ENCODE measurements at regions not wholly inside any gene's neighbourhood (a gene's known extent, or its start where the extent isn't known, plus 50 kb on each side); places are given as distances from the start of the nearest gene placed in this dataset.

DNA sequence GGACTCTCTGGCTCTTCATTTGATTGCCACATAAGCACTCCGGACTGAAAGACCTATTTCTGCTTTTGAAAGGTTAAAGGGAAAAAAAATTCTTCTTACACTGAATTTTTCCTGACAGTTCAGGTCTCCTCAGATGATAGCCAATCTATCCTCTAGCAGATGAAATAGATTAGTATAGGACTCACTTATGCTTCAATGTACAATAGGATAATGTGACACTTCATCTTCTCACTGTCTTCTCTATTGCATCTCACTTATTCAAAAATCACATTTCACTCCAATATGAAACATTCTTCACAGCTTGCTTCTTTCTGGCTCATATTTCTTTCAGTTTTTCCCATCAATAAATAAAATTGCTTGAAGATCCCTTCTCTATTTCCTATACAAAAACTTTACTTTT lies 860.9 kb upstream of the SLITRK6 start:
- intact Hi-C loops (cut with micrococcal nuclease) = no loop called here
- no peaks in the 10 kb centered on the region for H3K4me1 Mint-ChIP-seq
- peaks cover 9% of the 10 kb centered on the region for H3K9me3 Mint-ChIP-seq
- H3K4me3 Mint-ChIP-seq = no peak overlapping the region
- DNase-seq = no peak
- no peak overlapping the region for H3K27ac Mint-ChIP-seq
- no peaks in the 10 kb centered on the region for H3K36me3 Mint-ChIP-seq (ENCODE audit: low read depth)
- H3K27me3 Mint-ChIP-seq = no peaks in the 10 kb centered on the region

DNA sequence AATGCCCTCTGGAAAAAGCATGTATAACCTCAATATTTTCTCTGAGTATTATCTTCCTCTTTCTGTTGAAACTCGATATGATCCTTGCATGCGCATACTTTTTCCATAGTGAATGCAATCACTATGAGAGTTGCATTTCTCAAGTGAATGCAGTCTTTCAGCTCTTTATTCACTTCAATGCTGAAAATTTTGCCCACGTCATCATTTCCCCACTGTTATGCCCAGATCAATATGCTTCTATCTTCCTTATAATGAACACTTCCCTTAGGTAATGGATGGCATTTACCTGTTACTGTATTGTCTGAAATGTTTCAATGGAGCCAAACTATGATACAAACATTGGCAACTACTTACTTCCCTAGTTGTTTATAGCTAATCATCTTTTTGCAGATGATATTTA lies 866.6 kb upstream of the SLITRK6 start:
- no peak for DNase-seq
- H3K27ac Mint-ChIP-seq = no peak overlapping the region
- intact Hi-C loops (cut with micrococcal nuclease) = no loop called here
- peaks cover 9% of the 10 kb centered on the region for H3K9me3 Mint-ChIP-seq
- H3K36me3 Mint-ChIP-seq (ENCODE audit: low read depth) = no peaks in the 10 kb centered on the region
- no peaks in the 10 kb centered on the region for H3K4me1 Mint-ChIP-seq
- H3K27me3 Mint-ChIP-seq = no peaks in the 10 kb centered on the region
- no peak overlapping the region for H3K4me3 Mint-ChIP-seq

DNA sequence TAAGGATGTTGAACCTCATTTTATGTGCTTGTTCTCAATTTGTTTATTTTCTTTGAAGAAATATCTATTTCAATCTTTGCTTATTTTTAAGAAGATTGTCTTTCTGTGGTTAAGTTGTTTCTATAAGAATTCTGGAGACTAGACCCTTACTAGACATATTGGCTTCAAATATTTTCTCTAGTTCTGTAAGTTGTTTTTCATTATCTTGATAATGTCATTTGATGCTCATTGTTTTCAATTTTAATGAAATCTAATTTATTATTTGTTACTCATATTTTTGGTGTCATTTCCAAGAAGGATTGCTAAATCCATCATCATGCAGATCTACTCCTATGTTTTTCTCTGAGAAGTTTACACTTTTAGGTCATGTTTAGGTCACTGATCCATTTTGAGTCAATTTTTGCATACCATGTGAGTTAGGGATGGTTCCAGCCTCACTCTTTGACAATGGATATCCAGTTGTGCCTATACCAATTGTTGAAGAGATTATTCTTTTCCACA lies 874.8 kb upstream of the SLITRK6 start:
- DNase-seq = no peak
- no peaks in the 10 kb centered on the region for H3K27me3 Mint-ChIP-seq
- no peak overlapping the region for H3K27ac Mint-ChIP-seq
- H3K9me3 Mint-ChIP-seq = peaks cover 6% of the 10 kb centered on the region
- intact Hi-C loops (cut with micrococcal nuclease) = no loop called here
- no peaks in the 10 kb centered on the region for H3K36me3 Mint-ChIP-seq (ENCODE audit: low read depth)
- no peak overlapping the region for H3K4me3 Mint-ChIP-seq
- H3K4me1 Mint-ChIP-seq = no peaks in the 10 kb centered on the region

DNA sequence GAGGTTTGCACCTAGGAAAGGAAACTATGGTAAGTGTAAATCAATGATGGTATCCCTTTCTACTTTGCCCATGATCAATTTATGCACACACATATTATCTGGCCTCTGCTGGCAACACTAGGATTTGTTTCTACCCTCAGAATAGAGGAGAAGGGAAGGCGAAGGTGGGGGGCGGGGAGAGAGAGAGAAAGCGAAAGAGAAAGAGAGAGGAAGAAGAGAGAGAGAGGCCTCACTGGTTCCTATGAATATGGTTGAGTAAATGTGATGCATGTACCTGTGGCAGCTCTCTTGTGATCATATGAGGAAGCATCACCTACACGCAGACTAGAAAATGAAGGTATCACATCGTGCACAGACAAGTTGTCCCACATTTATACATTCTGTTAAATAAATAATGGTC lies 882.0 kb upstream of the SLITRK6 start:
- Mint-ChIP-seq H3K36me3 (ENCODE audit: low read depth) (no peaks in the 10 kb centered on the region), H3K27me3 (no peaks in the 10 kb centered on the region), H3K4me3 (no peak overlapping the region), H3K4me1 (no peaks in the 10 kb centered on the region), H3K9me3 (peaks cover 3% of the 10 kb centered on the region), H3K27ac (no peak overlapping the region)
- DNase-seq = no peak
- intact Hi-C loops (cut with micrococcal nuclease) = no loop called here

DNA sequence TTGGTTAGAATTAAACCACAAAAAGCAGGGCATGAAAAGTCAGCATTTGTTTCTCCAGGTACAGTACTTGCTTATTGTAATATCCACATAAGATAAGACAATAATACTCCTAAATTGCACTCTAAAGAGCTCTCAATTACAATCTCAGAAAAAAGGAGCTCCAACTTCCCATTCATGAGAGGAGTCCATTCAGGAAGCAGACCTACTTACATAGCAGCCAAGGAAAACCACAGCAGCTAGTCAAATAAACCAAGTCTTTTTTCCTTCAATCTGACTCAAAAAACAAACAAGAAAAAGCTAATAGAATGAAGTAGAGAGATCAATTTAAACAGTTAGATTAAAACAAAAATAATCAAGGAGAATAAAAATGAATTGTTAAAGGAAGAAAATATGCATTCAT lies 885.2 kb upstream of the SLITRK6 start:
- DNase-seq = no peak
- intact Hi-C loops (cut with micrococcal nuclease) = no loop called here
- Mint-ChIP-seq H3K27me3 (no peaks in the 10 kb centered on the region), H3K4me1 (no peaks in the 10 kb centered on the region), H3K9me3 (peaks cover 3% of the 10 kb centered on the region), H3K36me3 (ENCODE audit: low read depth) (no peaks in the 10 kb centered on the region), H3K4me3 (no peak overlapping the region), H3K27ac (no peak overlapping the region)

DNA sequence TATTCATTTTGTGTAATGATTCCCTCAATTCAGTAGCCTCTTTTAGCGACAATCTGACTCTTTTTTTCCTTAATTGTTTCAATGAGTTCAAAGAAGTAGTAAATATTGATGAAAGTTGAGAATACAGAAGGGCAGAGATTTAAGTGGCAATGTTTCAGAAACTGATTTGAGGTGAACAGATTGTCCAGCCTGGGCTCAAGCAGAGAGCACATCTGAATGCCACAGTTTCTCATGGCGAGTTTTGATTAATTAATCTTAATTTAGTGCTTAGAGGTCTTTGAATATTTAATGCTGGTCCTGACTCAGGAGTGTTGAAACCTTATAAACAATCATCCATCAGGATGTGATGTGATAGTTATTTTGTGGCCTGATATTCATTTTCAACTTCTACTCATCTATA lies 890.7 kb upstream of the SLITRK6 start:
- no peaks in the 10 kb centered on the region for H3K36me3 Mint-ChIP-seq (ENCODE audit: low read depth)
- intact Hi-C loops (cut with micrococcal nuclease) = no loop called here
- H3K27me3 Mint-ChIP-seq = no peaks in the 10 kb centered on the region
- no peak overlapping the region for H3K27ac Mint-ChIP-seq
- no peak overlapping the region for H3K4me3 Mint-ChIP-seq
- H3K4me1 Mint-ChIP-seq = no peaks in the 10 kb centered on the region
- no peak for DNase-seq
- H3K9me3 Mint-ChIP-seq = no peaks in the 10 kb centered on the region

DNA sequence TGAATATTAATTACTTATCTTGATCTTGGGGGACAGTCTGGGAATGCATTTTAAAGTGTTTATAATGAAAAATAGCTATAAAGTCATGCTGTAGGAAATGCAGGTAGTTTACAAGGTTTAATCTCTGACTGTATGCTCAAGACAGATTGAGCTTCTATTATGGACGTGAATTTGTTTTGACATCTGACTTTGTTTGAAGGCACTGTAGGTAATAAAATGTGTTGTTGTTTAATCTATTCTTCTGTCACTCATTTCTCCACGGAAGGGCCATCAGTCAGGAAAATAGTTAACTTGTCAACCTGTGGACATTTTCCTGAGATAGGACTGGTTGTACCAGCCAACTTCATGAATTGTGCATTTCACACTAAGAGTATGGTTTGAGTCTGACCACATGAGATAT lies 893.1 kb upstream of the SLITRK6 start:
- Mint-ChIP-seq H3K4me3 (no peak overlapping the region), H3K27me3 (no peaks in the 10 kb centered on the region), H3K4me1 (no peaks in the 10 kb centered on the region), H3K9me3 (no peaks in the 10 kb centered on the region), H3K36me3 (ENCODE audit: low read depth) (no peaks in the 10 kb centered on the region), H3K27ac (no peak overlapping the region)
- DNase-seq = no peak
- intact Hi-C loops (cut with micrococcal nuclease) = no loop called here

DNA sequence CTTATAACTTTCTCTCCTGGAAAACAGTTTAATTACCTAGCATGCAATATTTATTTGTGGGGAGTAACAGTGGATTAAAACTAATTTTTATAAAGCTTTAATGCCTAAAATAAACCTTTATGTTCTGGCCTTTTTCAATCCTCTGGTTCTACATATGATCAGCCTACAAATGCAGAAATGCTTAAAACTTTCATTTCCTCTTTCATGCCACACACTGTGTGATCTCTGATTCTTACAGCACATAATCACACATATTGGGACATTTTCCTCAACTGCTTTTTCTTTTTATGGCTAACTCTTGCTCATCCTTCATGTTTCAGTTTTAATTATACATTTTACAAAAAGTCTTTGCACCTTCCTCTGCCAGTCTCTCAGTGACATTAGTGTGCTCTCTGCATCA lies 910.8 kb upstream of the SLITRK6 start:
- Mint-ChIP-seq H3K36me3 (ENCODE audit: low read depth) (no peaks in the 10 kb centered on the region), H3K4me3 (no peak overlapping the region), H3K27ac (no peak overlapping the region), H3K9me3 (no peaks in the 10 kb centered on the region), H3K27me3 (no peaks in the 10 kb centered on the region), H3K4me1 (no peaks in the 10 kb centered on the region)
- intact Hi-C loops (cut with micrococcal nuclease) = no loop called here
- no peak for DNase-seq

DNA sequence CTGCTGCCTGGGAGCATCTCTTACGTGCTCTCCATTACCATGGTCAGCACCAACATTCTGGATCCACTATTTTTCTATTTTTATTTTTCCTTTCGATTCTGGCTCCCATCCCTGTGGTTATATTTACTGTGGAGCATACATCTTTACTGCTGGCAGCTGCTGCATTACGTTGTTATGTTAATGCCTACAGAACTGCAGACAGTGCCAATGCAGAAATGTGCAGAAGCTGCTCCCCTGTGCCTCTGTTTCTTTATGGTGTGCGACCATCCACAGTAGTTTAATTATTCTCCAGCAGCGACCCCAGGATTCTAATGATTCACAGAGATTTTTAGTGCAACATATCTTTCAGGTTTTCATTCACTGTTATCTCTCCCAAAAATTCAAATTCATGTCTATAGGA lies 911.7 kb upstream of the SLITRK6 start:
- DNase-seq = no peak
- H3K27ac Mint-ChIP-seq = no peak overlapping the region
- H3K9me3 Mint-ChIP-seq = no peaks in the 10 kb centered on the region
- H3K36me3 Mint-ChIP-seq (ENCODE audit: low read depth) = no peaks in the 10 kb centered on the region
- H3K4me3 Mint-ChIP-seq = no peak overlapping the region
- H3K27me3 Mint-ChIP-seq = no peaks in the 10 kb centered on the region
- intact Hi-C loops (cut with micrococcal nuclease) = no loop called here
- H3K4me1 Mint-ChIP-seq = no peaks in the 10 kb centered on the region

DNA sequence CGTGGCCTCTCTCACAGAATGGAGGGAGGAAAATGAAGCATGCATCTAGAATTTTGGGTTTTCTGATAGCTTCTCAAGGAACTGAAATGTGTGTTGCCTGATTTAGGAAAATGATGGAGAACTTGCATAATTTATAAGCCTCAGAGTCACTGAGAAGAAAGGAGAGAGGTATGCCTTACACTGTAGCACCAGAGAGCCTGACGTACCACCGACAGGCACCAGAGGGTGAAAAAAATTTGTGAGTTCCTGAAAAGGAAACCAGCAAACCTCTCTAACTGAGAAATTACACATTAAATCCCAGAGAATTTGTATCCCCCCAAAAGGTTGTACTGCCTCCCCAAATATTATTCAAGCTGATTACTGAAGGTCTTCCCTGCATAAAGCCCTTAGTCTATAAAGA lies 915.3 kb upstream of the SLITRK6 start:
- no peak for DNase-seq
- intact Hi-C loops (cut with micrococcal nuclease) = no loop called here
- no peak overlapping the region for H3K27ac Mint-ChIP-seq
- no peak overlapping the region for H3K4me3 Mint-ChIP-seq
- H3K36me3 Mint-ChIP-seq (ENCODE audit: low read depth) = no peaks in the 10 kb centered on the region
- H3K9me3 Mint-ChIP-seq = peaks cover 5% of the 10 kb centered on the region
- H3K4me1 Mint-ChIP-seq = no peaks in the 10 kb centered on the region
- no peaks in the 10 kb centered on the region for H3K27me3 Mint-ChIP-seq

DNA sequence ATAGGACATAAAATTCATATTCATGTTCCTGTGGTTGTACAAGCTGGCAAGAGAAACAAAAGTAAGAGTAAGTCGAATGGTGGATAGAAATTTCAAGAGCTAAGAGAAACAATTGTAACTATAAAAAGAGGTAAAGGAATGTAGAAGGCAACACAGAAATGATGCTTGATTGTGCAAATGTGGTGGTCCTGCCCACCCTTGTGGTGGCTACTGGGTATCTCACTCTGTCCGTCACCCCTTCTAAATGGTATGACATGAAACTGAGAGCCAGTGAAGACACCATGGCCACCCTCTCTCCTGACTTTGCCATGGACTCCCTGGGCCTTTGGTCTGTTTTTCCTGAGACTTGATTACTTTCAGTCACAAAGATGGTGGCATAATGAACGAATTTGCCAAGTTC lies 925.9 kb upstream of the SLITRK6 start:
- Mint-ChIP-seq H3K4me3 (no peak overlapping the region), H3K4me1 (no peaks in the 10 kb centered on the region), H3K36me3 (ENCODE audit: low read depth) (no peaks in the 10 kb centered on the region), H3K27me3 (no peaks in the 10 kb centered on the region), H3K27ac (no peak overlapping the region), H3K9me3 (peaks cover 3% of the 10 kb centered on the region)
- intact Hi-C loops (cut with micrococcal nuclease) = no loop called here
- no peak for DNase-seq

DNA sequence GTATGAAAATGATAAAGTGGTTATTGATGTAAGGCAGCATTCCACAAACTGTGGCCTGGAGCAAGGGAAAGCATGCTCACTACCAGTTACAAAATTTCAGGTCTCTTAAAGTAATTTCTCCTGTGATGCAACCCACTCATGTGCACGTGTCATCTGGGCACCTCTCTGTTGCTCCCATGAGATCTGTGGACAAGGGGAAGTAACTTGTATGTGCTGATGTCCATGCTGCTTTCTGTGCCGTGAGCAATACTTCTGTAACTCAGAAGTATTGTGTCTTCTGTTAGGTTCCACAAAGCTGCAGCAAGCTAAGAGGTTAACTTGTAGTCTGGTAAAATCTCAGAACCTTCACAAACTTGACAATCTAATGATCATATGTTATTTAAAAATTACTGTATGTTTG lies 930.0 kb upstream of the SLITRK6 start:
- Mint-ChIP-seq H3K36me3 (ENCODE audit: low read depth) (no peaks in the 10 kb centered on the region), H3K27ac (no peak overlapping the region), H3K27me3 (no peaks in the 10 kb centered on the region), H3K4me1 (no peaks in the 10 kb centered on the region), H3K9me3 (peaks cover 6% of the 10 kb centered on the region), H3K4me3 (no peak overlapping the region)
- DNase-seq = no peak
- intact Hi-C loops (cut with micrococcal nuclease) = no loop called here

DNA sequence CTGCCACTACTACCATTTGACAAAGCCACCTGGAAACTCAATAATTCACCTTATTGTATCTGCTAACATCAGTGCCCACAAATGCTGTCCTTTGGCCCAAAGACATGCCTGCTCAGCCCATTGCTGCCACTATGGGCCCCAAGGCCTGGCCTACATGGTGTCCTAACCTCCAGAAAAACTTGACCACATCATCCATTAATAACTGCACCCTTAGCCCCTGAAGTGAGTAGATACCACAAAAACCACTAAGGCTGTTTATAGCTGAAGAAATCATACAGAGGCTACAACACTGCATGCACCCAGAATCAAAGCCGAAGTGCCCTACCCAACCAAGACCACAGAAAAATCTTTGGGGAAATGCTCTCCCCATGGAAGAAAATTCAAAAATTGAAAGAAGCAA lies 932.8 kb upstream of the SLITRK6 start:
- Mint-ChIP-seq H3K9me3 (peaks cover 6% of the 10 kb centered on the region), H3K4me3 (no peak overlapping the region), H3K36me3 (ENCODE audit: low read depth) (no peaks in the 10 kb centered on the region), H3K27me3 (no peaks in the 10 kb centered on the region), H3K27ac (no peak overlapping the region), H3K4me1 (no peaks in the 10 kb centered on the region)
- DNase-seq = no peak
- intact Hi-C loops (cut with micrococcal nuclease) = no loop called here

DNA sequence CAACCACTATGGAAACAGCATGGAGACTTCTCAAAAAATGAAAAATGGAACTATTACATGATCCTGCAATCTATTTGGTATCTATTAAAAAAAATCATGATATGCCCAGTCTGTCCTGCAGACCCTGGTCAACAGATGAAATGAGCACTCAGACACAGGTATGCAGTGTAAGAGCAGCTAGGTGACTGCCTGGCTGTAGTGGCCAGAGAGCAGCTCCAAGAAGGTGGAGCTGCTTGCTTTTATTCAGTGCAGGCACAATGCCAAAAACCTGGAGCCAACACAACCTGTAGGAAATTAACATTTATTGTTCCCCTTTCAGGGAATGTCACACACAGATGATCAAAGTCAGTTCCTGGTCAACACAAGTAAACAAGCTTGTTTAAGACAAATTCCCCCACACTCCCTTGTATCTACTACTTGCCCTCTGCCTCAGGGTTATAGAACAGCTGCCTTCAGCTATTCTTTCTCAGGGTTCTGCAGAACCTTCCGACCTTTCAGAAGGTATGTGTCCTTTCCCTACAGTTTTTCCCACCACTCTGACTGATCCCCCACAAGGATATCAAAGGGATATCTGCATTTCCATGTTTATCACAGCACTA lies 933.7 kb upstream of the SLITRK5 start:
- Mint-ChIP-seq H3K4me1 (no peaks in the 10 kb centered on the region), H3K9me3 (peaks cover 6% of the 10 kb centered on the region), H3K27ac (no peak overlapping the region), H3K4me3 (no peak overlapping the region), H3K27me3 (no peaks in the 10 kb centered on the region), H3K36me3 (ENCODE audit: low read depth) (no peaks in the 10 kb centered on the region)
- no peak for DNase-seq
- intact Hi-C loops (cut with micrococcal nuclease) = no loop called here

DNA sequence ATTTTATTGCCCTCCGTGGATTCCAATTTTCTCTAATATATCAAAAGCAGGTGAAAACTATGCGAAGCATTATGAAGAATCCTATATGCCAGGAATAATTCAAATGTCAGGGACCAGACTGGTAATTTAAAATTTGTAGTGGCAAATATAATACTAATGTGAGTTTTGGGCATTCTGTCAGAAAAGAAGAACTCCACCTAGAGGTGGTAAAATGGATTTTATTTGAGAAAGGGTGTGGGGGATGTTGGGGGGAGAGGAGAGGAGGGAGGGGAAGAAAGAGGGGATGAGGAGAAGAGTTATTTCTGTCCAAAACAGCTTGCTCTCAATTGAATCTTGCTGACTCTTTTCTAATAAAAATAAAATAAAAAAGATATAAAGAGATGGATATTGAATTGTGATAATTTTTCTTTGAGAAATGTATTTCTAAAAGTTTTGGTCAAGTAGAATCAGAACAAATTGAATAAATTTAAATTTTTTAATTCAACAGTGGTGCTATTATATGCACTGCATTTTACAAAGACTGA lies 929.3 kb upstream of the SLITRK5 start:
- no peak for DNase-seq
- H3K27me3 Mint-ChIP-seq = no peaks in the 10 kb centered on the region
- H3K4me1 Mint-ChIP-seq = no peaks in the 10 kb centered on the region
- H3K9me3 Mint-ChIP-seq = no peaks in the 10 kb centered on the region
- H3K27ac Mint-ChIP-seq = no peak overlapping the region
- no peaks in the 10 kb centered on the region for H3K36me3 Mint-ChIP-seq (ENCODE audit: low read depth)
- no peak overlapping the region for H3K4me3 Mint-ChIP-seq
- intact Hi-C loops (cut with micrococcal nuclease) = no loop called here
